Glutamatergic neuron (in vitro differentiated cells): ENCODE measurements at regions not wholly inside any gene's neighbourhood (a gene's known extent, or its start where the extent isn't known, plus 50 kb on each side); places are given as distances from the start of the nearest gene placed in this dataset.
A peak's percentile ranks its signal among the peaks of the same experiment; 100 is the strongest.
"Not testable (repeated sequence)": the region's sequence is repeated elsewhere in the genome, so short reads cannot be mapped to it uniquely, and the experiment has no call there.

Experiments used
- DNase-seq: peaks from one replicate; pipeline ENCODE4 v3.0.0; 2022
- H3K27ac Mint-ChIP-seq: one replicate; pipeline ENCODE4 v1.8.0; 2020; ENCODE audit warnings: mild to moderate bottlenecking, mixed read lengths, inconsistent platforms; ENCODE audit not compliant: unreplicated experiment
- H3K27me3 Mint-ChIP-seq: one replicate; pipeline ENCODE4 v1.8.0; 2020; ENCODE audit warnings: mild to moderate bottlenecking, moderate library complexity, mixed read lengths, inconsistent platforms; ENCODE audit not compliant: unreplicated experiment
- H3K36me3 Mint-ChIP-seq: one replicate; pipeline ENCODE4 v1.8.0; 2020; ENCODE audit warnings: mild to moderate bottlenecking, mixed read lengths, inconsistent platforms; ENCODE audit not compliant: unreplicated experiment
- H3K4me1 Mint-ChIP-seq: one replicate; pipeline ENCODE4 v1.8.0; 2020; ENCODE audit warnings: mild to moderate bottlenecking, low read depth, mixed read lengths, inconsistent platforms; ENCODE audit not compliant: unreplicated experiment
- H3K4me3 Mint-ChIP-seq: one replicate; pipeline ENCODE4 v1.8.0; 2020; ENCODE audit warnings: mild to moderate bottlenecking, mixed read lengths, inconsistent platforms; ENCODE audit not compliant: unreplicated experiment
- H3K9me3 Mint-ChIP-seq: one replicate; pipeline ENCODE4 v1.8.0; 2020; ENCODE audit warnings: mild to moderate bottlenecking, moderate library complexity, mixed read lengths, inconsistent platforms; ENCODE audit not compliant: unreplicated experiment
- CTCF ChIP-seq: fragments of 200-600 bp; sonication (generic); IDR thresholded peaks from one replicate; pipeline ENCODE4 v1.5.0; 2021; ENCODE audit not compliant: partially characterized antibody, unreplicated experiment

DNA sequence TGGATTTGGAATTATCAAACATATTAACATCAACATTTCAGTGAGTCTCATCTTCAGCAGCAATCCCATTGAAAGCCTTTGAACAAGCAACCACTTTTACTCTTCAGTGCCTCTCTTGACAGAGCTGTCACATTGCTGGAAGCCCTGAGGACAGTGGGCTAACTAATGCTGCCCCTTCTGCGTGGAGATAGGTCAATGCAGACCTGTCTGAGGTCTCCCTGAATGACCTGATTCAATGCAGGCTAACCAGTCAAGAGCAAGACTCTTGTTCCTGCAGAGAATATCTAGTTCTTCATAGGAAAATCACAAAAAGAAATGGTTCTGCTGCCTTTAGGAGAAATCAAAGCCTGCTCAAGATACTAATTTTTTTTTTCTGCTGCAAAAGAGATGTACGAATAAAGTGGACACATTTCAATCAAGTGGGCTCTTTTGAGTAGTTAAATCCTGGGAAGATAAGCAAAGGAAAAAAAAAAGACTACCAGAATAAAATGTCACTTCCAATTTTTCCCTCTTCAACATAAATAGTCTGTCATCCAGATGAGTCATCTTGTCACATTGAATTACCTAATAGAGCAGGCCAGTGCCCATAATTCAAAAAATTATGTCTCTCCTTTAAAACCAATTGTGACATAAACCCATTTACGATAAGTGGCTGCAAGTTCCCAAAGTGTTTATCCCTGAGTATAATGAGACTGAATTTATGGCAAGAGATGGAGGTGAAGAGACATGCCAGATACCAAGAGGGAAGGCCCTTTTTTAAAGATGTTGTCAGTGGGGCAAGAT is 1269.0 kb upstream of the DDX18 start:
- no peaks in the 10 kb centered on the region for H3K9me3 Mint-ChIP-seq
- no peaks in the 10 kb centered on the region for H3K4me1 Mint-ChIP-seq
- no peaks in the 10 kb centered on the region for H3K27me3 Mint-ChIP-seq
- no peak for DNase-seq
- no peak overlapping the region for H3K4me3 Mint-ChIP-seq
- no peak overlapping the region for H3K27ac Mint-ChIP-seq
- H3K36me3 Mint-ChIP-seq, result peaks cover 6% of the 10 kb centered on the region
- no peak for TF ChIP-seq CTCF

- not testable (repeated sequence) for DNase-seq, H3K9me3 Mint-ChIP-seq, H3K4me1 Mint-ChIP-seq, H3K27me3 Mint-ChIP-seq, H3K4me3 Mint-ChIP-seq, H3K36me3 Mint-ChIP-seq, H3K27ac Mint-ChIP-seq
Observed at GRCh38 chr2:116552738-116553419, 1261.6 kb upstream of the DDX18 start.

GRCh38 chr2:116580209-116580608 is 1234.3 kb upstream of the DDX18 start:
- H3K36me3 Mint-ChIP-seq, result peaks cover 3% of the 10 kb centered on the region
- H3K4me1 Mint-ChIP-seq, result no peaks in the 10 kb centered on the region
- no peak overlapping the region for H3K4me3 Mint-ChIP-seq
- no peaks in the 10 kb centered on the region for H3K27me3 Mint-ChIP-seq
- no peak for TF ChIP-seq CTCF
- H3K27ac Mint-ChIP-seq, result no peak overlapping the region
- no peak for DNase-seq
- no peaks in the 10 kb centered on the region for H3K9me3 Mint-ChIP-seq

GRCh38 chr2:116582850-116583249 is 1231.6 kb upstream of the DDX18 start:
- H3K27me3 Mint-ChIP-seq, result no peaks in the 10 kb centered on the region
- no peak for TF ChIP-seq CTCF
- H3K4me1 Mint-ChIP-seq, result peaks cover 7% of the 10 kb centered on the region
- H3K27ac Mint-ChIP-seq, result no peak overlapping the region
- DNase-seq, result no peak
- H3K4me3 Mint-ChIP-seq, result no peak overlapping the region
- peaks cover 4% of the 10 kb centered on the region for H3K9me3 Mint-ChIP-seq
- no peaks in the 10 kb centered on the region for H3K36me3 Mint-ChIP-seq

DNA sequence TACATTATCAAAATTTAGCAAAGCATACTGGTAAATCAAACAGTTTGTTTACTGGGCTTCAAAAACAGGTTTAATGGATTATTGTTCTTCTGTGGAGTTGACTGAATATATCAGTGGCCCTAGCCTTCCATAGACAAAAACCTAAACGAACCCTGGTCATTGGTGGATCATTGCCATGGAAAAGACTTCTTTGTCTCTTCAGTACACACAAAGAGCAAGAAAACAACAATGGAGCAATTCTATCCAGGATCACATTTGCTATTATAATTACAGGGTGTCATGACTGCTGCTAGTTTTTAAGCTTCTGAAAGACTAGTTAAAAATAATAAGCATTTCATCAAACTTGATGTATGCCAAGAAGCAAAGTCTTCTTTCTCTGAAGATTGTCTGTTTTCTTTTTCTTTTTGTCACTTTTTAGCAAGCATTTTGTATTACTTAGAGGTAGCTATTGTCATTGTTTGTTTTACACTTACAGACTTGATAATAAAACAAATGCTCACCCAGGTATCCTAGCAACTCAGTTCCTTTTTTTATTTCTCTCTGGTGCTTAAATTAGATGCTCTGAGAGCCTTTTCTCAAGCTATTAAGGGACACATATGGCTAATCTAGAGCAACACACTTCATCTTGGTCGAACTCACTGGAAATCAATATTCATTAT is 1228.7 kb upstream of the DDX18 start:
- Mint-ChIP-seq H3K4me1 (peaks cover 7% of the 10 kb centered on the region), H3K4me3 (no peak overlapping the region), H3K27ac (peak overlapping the region; percentile 34), H3K36me3 (no peaks in the 10 kb centered on the region), H3K27me3 (no peaks in the 10 kb centered on the region), H3K9me3 (peaks cover 4% of the 10 kb centered on the region)
- no peak for TF ChIP-seq CTCF
- DNase-seq, result no peak
